AG10803 (cell line): ENCODE measurements at regions not wholly inside any gene's neighbourhood (a gene's known extent, or its start where the extent isn't known, plus 50 kb on each side); places are given as distances from the start of the nearest gene placed in this dataset.

Experiments used
- DNase-seq: peaks from one replicate; pipeline ENCODE4 v3.0.0; 2010; ENCODE audit warnings: low read depth
- H3K4me3 ChIP-seq: 2 replicates; pipeline ENCODE4 v1.5.1; 2011; ENCODE audit warnings: mild to moderate bottlenecking, low read length, control low read depth
- TF ChIP-seq, protein P1 (sequence below): conservative IDR thresholded peaks from 2 replicates; pipeline ENCODE4 v1.5.1; 2011; ENCODE audit warnings: mild to moderate bottlenecking, low read length, control low read depth, inconsistent platforms

DNA sequence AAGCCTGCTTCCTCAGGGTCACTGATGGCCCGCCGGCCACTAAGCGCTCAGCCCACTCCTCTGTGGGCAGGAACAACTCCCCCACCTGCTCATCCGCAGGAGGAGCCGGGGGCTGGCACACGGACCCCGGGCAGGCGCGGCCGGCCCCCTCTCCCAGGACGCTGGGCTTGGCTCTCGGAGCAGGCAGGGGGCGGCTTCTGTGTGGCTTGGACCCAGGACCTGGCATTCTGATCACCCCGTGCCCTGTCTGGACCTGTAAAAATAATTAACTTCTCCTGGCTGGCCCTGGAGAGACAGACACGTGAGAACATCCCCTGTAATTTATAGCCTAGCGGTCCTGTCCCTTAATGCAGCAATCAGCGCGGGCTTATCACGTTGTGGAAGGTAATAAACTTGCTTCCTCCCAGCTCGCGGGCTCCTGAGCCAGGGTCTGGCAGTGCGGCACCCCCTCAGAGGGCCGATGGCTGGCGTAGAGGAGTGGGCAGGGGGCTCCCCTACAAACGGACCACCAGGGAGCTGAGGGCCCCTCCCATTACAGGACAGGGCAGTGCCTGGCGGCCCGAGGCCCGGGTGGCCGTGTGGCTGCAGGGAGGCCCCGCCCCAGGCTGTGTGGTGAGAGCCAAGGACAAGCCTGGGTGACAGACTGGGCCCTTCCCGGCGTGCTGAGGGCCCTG, 84.5 kb upstream of the NKX1-1 start:
- TF ChIP-seq, protein P1, sequence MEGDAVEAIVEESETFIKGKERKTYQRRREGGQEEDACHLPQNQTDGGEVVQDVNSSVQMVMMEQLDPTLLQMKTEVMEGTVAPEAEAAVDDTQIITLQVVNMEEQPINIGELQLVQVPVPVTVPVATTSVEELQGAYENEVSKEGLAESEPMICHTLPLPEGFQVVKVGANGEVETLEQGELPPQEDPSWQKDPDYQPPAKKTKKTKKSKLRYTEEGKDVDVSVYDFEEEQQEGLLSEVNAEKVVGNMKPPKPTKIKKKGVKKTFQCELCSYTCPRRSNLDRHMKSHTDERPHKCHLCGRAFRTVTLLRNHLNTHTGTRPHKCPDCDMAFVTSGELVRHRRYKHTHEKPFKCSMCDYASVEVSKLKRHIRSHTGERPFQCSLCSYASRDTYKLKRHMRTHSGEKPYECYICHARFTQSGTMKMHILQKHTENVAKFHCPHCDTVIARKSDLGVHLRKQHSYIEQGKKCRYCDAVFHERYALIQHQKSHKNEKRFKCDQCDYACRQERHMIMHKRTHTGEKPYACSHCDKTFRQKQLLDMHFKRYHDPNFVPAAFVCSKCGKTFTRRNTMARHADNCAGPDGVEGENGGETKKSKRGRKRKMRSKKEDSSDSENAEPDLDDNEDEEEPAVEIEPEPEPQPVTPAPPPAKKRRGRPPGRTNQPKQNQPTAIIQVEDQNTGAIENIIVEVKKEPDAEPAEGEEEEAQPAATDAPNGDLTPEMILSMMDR, result no peak
- no peak for DNase-seq
- no peak overlapping the region for H3K4me3 ChIP-seq

DNA sequence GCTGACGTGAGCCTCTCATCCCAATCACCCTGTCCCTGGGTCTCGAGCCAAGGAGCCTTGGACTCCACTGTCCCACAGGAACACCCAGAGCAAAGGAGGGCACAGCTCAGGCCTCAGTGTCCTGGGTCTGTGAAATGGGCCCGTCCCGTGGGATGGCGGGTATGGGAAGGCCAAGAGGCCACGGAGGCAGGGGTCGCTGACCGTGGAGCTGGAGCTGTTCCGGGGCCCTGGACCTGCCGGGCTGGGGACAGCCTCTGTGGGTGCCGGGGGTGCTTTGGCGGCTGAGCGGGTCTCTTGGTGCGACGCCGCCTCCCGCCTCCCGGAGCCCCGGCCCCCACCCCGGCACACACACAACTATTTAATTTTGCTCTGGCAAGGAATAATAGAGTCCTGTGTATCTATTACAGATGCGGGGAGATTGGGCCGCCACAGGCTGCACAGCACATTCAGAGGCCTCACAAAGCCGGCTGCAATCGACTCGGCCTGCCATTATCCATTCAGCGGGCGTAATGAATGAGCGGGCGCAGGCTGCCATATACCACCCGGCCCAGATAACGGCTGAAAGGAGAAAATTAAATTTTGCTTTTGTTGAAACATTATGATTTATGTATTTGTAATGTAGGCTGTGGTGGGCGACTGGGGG, 83.9 kb upstream of the NKX1-1 start:
- no peak overlapping the region for H3K4me3 ChIP-seq
- no peak for DNase-seq
- TF ChIP-seq, protein P1, result no peak

DNA sequence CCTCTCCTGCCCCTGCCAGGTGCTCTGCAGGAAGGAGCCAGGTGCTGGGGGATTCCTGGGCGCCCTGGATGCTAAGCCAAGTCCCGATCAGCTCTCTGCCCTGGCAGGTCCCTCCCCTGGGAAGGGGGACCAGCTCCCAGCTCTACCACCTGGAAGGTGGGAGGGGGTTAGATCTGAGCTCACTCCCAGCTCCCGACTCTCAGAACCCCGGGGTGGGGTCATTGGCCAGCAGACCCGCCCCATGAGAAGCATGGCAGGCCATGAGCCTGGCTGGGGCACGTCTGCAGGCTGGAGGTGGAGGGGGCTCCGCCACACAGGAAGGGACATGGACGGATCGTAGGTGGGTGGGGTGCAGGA, 83.4 kb upstream of the NKX1-1 start:
- TF ChIP-seq, protein P1, result no peak
- no peak overlapping the region for H3K4me3 ChIP-seq
- no peak for DNase-seq

DNA sequence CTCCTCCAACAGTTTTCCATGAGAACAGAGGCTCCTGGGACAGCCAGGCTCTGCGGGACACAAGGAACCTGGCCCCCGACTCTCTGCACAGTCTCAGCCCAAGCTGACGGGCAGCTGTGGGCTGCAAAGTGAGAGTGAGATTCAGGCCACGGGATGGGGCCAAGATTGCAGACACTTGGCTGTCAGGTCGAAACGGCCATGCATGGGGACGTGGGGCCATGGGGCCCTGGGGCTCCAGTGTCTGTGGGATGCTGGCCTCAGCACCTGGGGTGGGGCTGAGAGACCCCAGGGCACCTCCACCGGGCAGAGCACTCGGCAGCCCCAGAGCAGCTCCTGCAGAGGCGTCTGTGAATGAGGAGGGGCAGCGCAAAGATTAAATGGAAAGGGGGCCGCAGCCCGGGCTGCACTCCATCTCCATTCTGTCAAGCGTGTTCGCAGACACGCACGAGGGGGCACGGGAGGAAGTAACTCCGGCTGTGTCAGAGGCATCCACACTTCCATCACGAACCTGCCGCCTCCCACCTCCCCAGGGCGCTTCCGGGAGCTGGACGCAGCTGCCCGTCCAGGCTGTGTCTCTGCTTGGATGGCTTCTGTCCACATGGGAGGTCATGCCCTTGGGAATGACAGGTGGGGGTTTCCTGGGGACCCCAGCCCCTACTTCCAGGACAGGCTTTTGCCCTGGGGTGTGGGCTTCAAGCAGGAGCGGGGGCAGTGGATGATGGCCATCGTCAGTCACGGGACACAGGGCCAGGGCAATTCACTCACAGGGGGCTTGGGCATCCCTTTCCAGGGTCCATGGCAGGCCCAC, 82.8 kb upstream of the NKX1-1 start:
- H3K4me3 ChIP-seq, result no peak overlapping the region
- TF ChIP-seq, protein P1, result no peak
- DNase-seq, result no peak

DNA sequence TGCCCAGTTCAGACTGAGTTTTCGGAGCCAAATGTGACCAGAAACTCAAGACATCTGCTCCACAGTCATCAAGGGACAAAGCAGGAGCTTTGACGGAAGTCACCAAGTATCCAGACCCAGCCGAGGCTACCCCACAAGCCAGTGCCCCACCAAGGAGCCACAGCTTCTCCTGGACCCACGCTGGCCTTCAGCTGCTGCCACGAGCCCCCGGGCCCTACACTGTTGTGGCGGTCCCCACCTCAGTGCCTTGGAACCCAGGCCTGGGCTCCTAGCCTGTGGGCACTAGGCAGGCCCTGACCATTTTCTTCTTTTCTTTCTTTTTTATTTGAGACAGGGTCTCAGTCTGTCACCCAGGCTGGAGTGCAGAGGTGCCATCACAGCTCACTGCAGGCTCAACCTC, 82.1 kb upstream of the NKX1-1 start:
- no peak for DNase-seq
- TF ChIP-seq, protein P1, result no peak
- no peak overlapping the region for H3K4me3 ChIP-seq

DNA sequence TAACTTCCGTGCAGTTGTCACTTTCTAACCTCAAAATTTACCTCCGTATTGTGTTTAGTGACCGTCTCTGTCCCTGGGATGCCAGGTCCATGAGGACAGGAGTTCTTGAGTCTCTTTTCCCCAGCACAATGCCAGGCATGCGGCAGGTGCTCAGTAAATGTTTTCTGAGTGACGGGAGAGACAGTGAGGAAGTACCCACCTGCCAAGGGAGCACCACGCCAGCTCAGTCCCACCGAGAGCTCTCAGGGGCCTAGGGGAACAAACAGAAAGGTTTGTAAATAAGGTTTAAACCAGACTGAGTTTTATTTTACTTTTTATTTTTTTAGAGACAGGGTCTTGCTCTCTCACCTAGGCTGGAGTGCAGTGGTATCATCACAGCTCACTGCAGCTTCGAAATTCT, 81.5 kb upstream of the NKX1-1 start:
- DNase-seq, result no peak
- H3K4me3 ChIP-seq, result no peak overlapping the region
- TF ChIP-seq, protein P1, result no peak

DNA sequence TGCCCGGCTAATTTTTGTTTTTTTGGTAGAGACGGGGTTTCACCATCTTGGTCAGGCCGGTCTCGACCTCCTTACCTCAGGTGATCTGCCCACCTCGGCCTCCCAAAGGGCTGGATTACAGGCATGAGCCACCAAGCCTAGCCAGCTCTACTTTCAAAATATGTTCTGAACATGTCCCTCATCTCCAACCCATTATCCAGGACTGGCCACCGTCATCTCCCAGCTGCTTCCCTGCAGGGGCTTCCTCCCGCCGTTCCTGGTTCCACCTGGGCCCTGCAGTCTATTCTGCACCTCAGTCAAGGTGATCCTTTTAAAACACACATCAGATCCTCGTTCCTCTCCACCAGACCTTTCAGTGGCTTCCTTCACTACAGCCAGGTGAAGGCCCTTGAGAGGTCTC, 80.9 kb upstream of the NKX1-1 start:
- TF ChIP-seq, protein P1, result no peak
- DNase-seq, result no peak
- H3K4me3 ChIP-seq, result no peak overlapping the region
